Activated CD8-positive, alpha-beta memory T cell treated with anti-CD3 and anti-CD28 coated beads, Interleukin-2, amount 50 U/mL, for 48 hours (primary cell): ENCODE measurements at regions not wholly inside any gene's neighbourhood (a gene's known extent, or its start where the extent isn't known, plus 50 kb on each side); places are given as distances from the start of the nearest gene placed in this dataset.
"Not testable (repeated sequence)": the region's sequence is repeated elsewhere in the genome, so short reads cannot be mapped to it uniquely, and the experiment has no call there.

ENCODE experiments used
- DNase-seq: peaks from one replicate; pipeline ENCODE4 v3.0.0-alpha.2; 2020

- DNase-seq = no peak
Observed at GRCh38 chr1:163914785-163915413, 593.1 kb downstream of the NUF2 start.

GRCh38 chr1:163922743-163923201 is 601.0 kb downstream of the NUF2 start:
- DNase-seq = no peak

- DNase-seq = no peak
Observed at GRCh38 chr1:163924041-163924440, 602.3 kb downstream of the NUF2 start.

- DNase-seq = no peak
Observed at GRCh38 chr1:163927493-163927892, 605.7 kb downstream of the NUF2 start.

- DNase-seq = no peak
Observed at GRCh38 chr1:163928069-163928468, 606.3 kb downstream of the NUF2 start.

GRCh38 chr1:163928651-163929050 is 606.9 kb downstream of the NUF2 start:
- no peak for DNase-seq

GRCh38 chr1:163932901-163933300 is 611.1 kb downstream of the NUF2 start:
- no peak for DNase-seq

GRCh38 chr1:163933437-163933836 is 611.7 kb downstream of the NUF2 start:
- no peak for DNase-seq

GRCh38 chr1:163935738-163936374 is 614.1 kb downstream of the NUF2 start:
- no peak for DNase-seq

- DNase-seq = no peak
Observed at GRCh38 chr1:163959622-163960021, 599.4 kb upstream of the PBX1 start.

- DNase-seq = no peak
Observed at GRCh38 chr1:163970151-163970550, 588.8 kb upstream of the PBX1 start.

GRCh38 chr1:163970699-163971098 is 588.3 kb upstream of the PBX1 start:
- no peak for DNase-seq

GRCh38 chr1:163973586-163973985 is 585.4 kb upstream of the PBX1 start:
- no peak for DNase-seq

GRCh38 chr1:163974120-163974519 is 584.9 kb upstream of the PBX1 start:
- no peak for DNase-seq

GRCh38 chr1:163980394-163980793 is 578.6 kb upstream of the PBX1 start:
- no peak for DNase-seq

- no peak for DNase-seq
Observed at GRCh38 chr1:163981500-163982030, 577.4 kb upstream of the PBX1 start.

GRCh38 chr1:163983097-163983496 is 575.9 kb upstream of the PBX1 start:
- no peak for DNase-seq

GRCh38 chr1:163985700-163986099 is 573.3 kb upstream of the PBX1 start:
- no peak for DNase-seq

- no peak for DNase-seq
Observed at GRCh38 chr1:163999131-163999530, 559.9 kb upstream of the PBX1 start.

- DNase-seq = not testable (repeated sequence)
Observed at GRCh38 chr1:164006186-164006585, 552.8 kb upstream of the PBX1 start.

- DNase-seq = no peak
Observed at GRCh38 chr1:164006621-164007020, 552.4 kb upstream of the PBX1 start.

- no peak for DNase-seq
Observed at GRCh38 chr1:164017239-164017638, 541.7 kb upstream of the PBX1 start.

- DNase-seq = no peak
Observed at GRCh38 chr1:164020391-164020790, 538.6 kb upstream of the PBX1 start.

GRCh38 chr1:164021813-164022212 is 537.2 kb upstream of the PBX1 start:
- DNase-seq = no peak

- DNase-seq = no peak
Observed at GRCh38 chr1:164033782-164034181, 525.2 kb upstream of the PBX1 start.
